Nephron (organoid): ENCODE measurements at regions not wholly inside any gene's neighbourhood (a gene's known extent, or its start where the extent isn't known, plus 50 kb on each side); places are given as distances from the start of the nearest gene placed in this dataset.

Experiments used
- H3K27ac Mint-ChIP-seq, 3 experiments: 2 replicates each; pipeline ENCODE4 v1.8.0; 2020; ENCODE audit warnings: mixed read lengths in 3 of 3, mild to moderate bottlenecking in 2 of 3, moderate library complexity in 1 of 3
- H3K27me3 Mint-ChIP-seq: 2 replicates; pipeline ENCODE4 v1.8.0; 2021; ENCODE audit warnings: low read depth, mild to moderate bottlenecking, moderate library complexity, mixed read lengths
- H3K36me3 Mint-ChIP-seq: 2 replicates; pipeline ENCODE4 v1.8.0; 2020; ENCODE audit warnings: low read depth, mixed read lengths
- H3K4me1 Mint-ChIP-seq: 2 replicates; pipeline ENCODE4 v1.8.0; 2020; ENCODE audit warnings: mixed read lengths
- H3K4me3 Mint-ChIP-seq, 3 experiments: 2 replicates each; pipeline ENCODE4 v1.8.0; 2020; ENCODE audit warnings: mild to moderate bottlenecking in 3 of 3, mixed read lengths in 3 of 3, moderate library complexity in 2 of 3
- H3K9me3 Mint-ChIP-seq: 2 replicates; pipeline ENCODE4 v1.8.0; 2020; ENCODE audit warnings: mixed read lengths
- TF ChIP-seq, protein P1 (sequence below), 3 experiments: fragments of 200-600 bp; sonication (generic); IDR thresholded peaks; one replicate each; pipeline ENCODE4 v1.5.0; 2021; ENCODE audit warnings: antibody characterized with exemption in 3 of 3; ENCODE audit not compliant: unreplicated experiment in 3 of 3

DNA sequence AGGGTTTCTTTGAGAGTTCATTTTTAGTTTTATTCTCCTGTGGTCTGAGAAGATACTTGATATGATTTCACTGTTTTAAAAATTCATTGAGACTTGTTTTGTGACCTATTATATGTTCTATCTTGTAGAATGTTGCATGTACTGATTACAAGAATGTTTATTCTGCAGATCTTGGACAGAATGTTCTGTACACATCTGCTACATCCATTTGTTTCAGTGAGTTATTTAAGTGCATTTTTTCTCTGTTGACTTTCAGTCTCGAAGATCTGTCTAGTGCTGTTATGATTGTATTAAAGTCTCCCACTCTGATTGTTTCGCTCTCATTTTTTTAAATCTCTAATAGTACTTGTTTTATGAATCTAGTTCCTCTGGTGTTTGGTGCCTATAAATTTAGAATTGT, 1319.8 kb downstream of the TMEM121 start:
- H3K36me3 Mint-ChIP-seq, result no peaks in the 10 kb centered on the region
- H3K9me3 Mint-ChIP-seq, result peaks cover 60% of the 10 kb centered on the region
- H3K4me3 Mint-ChIP-seq, result peak overlapping the region in 1 of 3 experiments; percentile 21
- TF ChIP-seq, protein P1, sequence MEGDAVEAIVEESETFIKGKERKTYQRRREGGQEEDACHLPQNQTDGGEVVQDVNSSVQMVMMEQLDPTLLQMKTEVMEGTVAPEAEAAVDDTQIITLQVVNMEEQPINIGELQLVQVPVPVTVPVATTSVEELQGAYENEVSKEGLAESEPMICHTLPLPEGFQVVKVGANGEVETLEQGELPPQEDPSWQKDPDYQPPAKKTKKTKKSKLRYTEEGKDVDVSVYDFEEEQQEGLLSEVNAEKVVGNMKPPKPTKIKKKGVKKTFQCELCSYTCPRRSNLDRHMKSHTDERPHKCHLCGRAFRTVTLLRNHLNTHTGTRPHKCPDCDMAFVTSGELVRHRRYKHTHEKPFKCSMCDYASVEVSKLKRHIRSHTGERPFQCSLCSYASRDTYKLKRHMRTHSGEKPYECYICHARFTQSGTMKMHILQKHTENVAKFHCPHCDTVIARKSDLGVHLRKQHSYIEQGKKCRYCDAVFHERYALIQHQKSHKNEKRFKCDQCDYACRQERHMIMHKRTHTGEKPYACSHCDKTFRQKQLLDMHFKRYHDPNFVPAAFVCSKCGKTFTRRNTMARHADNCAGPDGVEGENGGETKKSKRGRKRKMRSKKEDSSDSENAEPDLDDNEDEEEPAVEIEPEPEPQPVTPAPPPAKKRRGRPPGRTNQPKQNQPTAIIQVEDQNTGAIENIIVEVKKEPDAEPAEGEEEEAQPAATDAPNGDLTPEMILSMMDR (IDR thresholded peaks at IDR 0.05; ENCODE audit: unreplicated experiment in 3 of 3), result no peak
- H3K27ac Mint-ChIP-seq, result peak overlapping the region in 1 of 3 experiments; percentile 51
- no peaks in the 10 kb centered on the region for H3K4me1 Mint-ChIP-seq
- H3K27me3 Mint-ChIP-seq, result no peaks in the 10 kb centered on the region

DNA sequence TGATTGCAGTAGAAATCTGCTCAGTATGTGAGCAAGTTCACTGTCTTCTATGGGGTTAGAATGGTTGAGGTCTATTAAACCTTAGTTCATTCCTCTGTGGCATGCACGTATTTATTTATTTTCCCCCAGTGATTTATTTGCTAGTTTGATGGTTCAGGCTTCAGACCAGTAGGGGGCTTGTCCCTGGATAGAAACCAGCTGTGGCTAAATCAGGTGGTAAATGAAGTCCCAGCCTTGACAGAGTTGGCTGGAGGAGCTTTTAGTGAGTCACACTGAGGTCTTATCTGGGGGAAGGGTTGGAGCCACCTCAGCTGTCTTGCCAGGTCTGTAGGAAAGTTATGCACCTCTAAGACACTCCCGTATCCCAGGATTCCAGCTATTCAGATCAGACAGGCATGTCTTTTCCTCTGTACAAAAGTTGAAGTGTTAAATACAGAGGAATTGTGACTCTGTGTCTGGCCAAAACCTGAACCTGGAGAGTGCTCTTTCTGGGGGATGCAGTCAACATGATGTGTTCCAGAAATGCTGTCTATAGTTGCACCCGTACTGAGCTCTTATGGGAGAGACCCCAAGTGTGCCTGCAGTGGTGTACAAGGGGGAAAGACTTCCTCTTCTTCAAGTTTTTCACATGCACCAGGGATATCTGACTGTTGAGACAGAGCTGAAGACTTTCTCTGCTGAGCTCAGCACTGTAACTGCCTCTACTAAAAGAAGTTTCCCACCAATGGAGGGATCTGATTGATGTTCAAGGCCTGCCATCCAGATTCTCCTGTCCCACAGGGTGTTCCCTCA, 1322.1 kb downstream of the TMEM121 start:
- H3K4me3 Mint-ChIP-seq, result no peak overlapping the region
- H3K36me3 Mint-ChIP-seq, result no peaks in the 10 kb centered on the region
- H3K4me1 Mint-ChIP-seq, result no peaks in the 10 kb centered on the region
- no peak overlapping the region for H3K27ac Mint-ChIP-seq
- peaks cover 57% of the 10 kb centered on the region for H3K9me3 Mint-ChIP-seq
- TF ChIP-seq, protein P1 (IDR thresholded peaks at IDR 0.05; ENCODE audit: unreplicated experiment in 3 of 3), result no peak
- no peaks in the 10 kb centered on the region for H3K27me3 Mint-ChIP-seq

DNA sequence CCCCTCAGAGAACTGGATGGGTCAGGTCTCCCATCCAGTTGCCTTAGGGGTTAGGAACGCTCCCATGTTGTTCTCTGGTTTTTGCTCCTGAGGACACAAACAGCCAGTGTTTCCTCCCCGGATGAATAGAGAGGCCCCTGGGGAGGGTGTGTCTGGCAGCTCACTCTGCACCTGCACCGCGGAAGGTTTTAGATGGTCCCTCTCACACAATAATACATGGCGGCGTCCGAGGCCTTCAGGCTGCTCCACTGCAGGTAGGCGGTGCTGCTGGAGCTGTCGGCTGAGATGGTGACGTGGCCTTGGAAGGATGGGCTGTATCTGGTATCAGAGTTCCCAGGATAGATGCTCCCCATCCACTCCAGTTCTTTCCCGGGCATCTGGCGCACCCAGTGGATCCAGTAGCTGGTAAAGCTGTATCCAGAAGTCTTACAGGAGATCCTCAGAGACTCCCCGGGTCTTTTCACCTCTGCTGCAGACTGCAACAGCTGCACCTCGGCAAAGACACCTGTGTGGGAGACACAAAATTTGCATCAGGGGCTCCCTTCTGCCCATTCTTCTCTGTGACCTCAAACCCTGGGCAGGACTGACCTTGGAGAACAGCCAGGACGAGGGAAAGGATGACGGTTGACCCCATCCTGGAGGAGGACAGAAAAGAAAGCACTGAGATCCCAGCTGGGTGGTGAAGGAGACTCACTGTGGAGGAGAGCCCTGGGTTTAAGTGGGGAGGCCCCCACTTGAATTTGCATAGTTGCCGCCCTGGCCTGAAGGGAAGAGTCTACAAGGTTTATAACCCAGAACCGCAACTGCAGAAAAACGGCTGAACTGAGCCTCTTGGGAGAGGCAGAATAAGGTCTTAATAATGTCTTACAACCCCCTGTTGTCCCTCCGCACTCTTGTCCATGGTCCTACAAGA, 1324.8 kb downstream of the TMEM121 start:
- Mint-ChIP-seq H3K4me3 (no peak overlapping the region), H3K4me1 (no peaks in the 10 kb centered on the region), H3K27me3 (no peaks in the 10 kb centered on the region), H3K36me3 (no peaks in the 10 kb centered on the region), H3K27ac (no peak overlapping the region), H3K9me3 (peaks cover 57% of the 10 kb centered on the region)
- TF ChIP-seq, protein P1 (IDR thresholded peaks at IDR 0.05; ENCODE audit: unreplicated experiment in 3 of 3), result no peak

DNA sequence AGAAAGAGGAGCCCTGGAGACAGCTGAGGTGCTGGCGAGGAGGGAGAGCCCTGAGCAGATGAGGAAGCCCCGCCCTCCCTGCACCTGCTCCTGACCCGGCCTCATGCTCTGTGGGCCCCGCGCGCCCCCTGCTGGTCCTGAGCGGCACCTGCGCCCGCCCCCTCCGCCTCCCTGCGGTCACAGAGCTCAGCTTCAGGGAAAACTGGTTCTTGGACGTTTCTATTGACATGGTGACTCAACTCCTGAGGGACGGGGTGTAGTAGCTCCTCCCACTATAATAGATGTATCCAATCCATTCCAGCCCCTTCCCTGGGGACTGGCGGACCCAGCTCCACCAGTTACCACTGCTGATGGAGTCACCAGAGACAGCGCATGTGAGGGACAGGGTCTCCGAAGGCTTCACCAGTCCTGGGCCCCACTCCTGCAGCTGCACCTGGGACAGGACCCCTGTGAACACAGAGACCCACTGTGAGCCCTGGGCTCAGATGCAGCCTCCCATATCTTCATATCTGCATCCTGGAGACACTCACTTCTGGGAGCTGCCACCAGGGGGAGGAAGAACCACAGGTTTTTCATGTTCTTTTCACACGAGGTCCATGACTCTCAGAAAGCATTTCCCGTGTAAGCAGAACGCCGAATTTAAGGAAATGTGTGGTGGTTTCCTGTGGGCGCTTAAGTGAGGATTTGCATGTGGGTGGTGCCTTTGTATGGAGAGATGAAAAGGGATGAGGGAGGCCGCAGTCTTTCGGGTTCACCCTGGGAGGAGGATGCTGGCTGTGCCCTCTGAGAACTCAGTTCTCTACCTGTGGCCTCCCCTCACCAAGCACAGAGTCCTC, 1346.4 kb downstream of the TMEM121 start:
- no peaks in the 10 kb centered on the region for H3K36me3 Mint-ChIP-seq
- no peak overlapping the region for H3K27ac Mint-ChIP-seq
- peaks cover 48% of the 10 kb centered on the region for H3K9me3 Mint-ChIP-seq
- TF ChIP-seq, protein P1 (IDR thresholded peaks at IDR 0.05; ENCODE audit: unreplicated experiment in 3 of 3), result no peak
- no peaks in the 10 kb centered on the region for H3K27me3 Mint-ChIP-seq
- no peaks in the 10 kb centered on the region for H3K4me1 Mint-ChIP-seq
- no peak overlapping the region for H3K4me3 Mint-ChIP-seq

DNA sequence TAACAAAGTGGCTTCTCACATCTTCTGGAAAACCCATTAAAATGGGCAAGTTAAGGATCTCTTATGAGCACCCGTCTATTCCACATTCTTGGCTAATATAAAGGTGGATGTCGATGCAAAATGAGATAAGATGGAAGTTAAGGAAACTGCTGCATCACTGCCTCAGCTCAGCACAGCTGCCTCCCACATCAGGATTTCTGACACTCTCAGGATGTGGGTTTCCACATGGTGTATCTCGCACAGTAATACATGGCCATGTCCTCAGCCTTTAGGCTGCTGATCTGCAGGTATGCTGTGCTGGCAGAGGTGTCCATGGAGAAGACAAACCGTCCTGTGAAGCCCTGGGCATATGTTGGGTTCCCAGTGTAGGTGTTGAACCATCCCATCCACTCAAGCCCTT, 1348.0 kb downstream of the TMEM121 start:
- TF ChIP-seq, protein P1 (IDR thresholded peaks at IDR 0.05; ENCODE audit: unreplicated experiment in 3 of 3), result no peak
- Mint-ChIP-seq H3K27me3 (no peaks in the 10 kb centered on the region), H3K4me1 (no peaks in the 10 kb centered on the region), H3K4me3 (no peak overlapping the region), H3K9me3 (peaks cover 44% of the 10 kb centered on the region), H3K36me3 (no peaks in the 10 kb centered on the region), H3K27ac (no peak overlapping the region)
